ENCODE measurements at regions not wholly inside any gene's neighbourhood (a gene's known extent, or its start where the extent isn't known, plus 50 kb on each side); places are given as distances from the start of the nearest gene placed in this dataset.

- H3K27ac ChIP-seq (ENCODE audit: low read depth, low read length, poor library complexity, severe bottlenecking): no peak overlapping the region
- no peak for DNase-seq (ENCODE audit: low spot score)
- intact Hi-C loops (cut with micrococcal nuclease; ENCODE audit: unreplicated experiment): no loop called here
- POLR2A ChIA-PET (ENCODE audit: low non-redundant PET): no interaction called here
- CTCF ChIA-PET: no interaction called here
- H3K4me1 ChIP-seq (ENCODE audit: insufficient read depth, low read length, poor library complexity, severe bottlenecking): no peaks in the 10 kb centered on the region
- no peaks in the 10 kb centered on the region for H3K36me3 ChIP-seq (ENCODE audit: insufficient read depth, low read length, poor library complexity, severe bottlenecking)
- H3K9me3 ChIP-seq (ENCODE audit: low read depth, low read length, poor library complexity, severe bottlenecking): no peaks in the 10 kb centered on the region
- TF ChIP-seq EZH2 (IDR thresholded peaks at IDR 0.05; ENCODE audit: borderline replicate concordance, low read depth, low read length, poor library complexity, severe bottlenecking) (no peak), CTCF (conservative IDR thresholded peaks at IDR 0.05; ENCODE audit: low read depth, low read length) (no peak)
- H3K4me3 ChIP-seq (ENCODE audit: low read depth, low read length, poor library complexity, severe bottlenecking): no peak overlapping the region
- H3K27me3 ChIP-seq (replicated peaks; ENCODE audit: insufficient read depth, low read depth, low read length, poor library complexity): no peaks in the 10 kb centered on the region
- no TSS peak for BruUV-seq (replicated peaks)
These were observed 67.3 kb downstream of the VCPKMT start for GRCh38 chr14:50049093-50049492.

- BruUV-seq (replicated peaks): no TSS peak
- DNase-seq (ENCODE audit: low spot score): no peak
- Histone ChIP-seq H3K4me3 (ENCODE audit: low read depth, low read length, poor library complexity, severe bottlenecking) (no peak overlapping the region), H3K27ac (ENCODE audit: low read depth, low read length, poor library complexity, severe bottlenecking) (no peak overlapping the region), H3K27me3 (replicated peaks; ENCODE audit: insufficient read depth, low read depth, low read length, poor library complexity) (no peaks in the 10 kb centered on the region), H3K4me1 (ENCODE audit: insufficient read depth, low read length, poor library complexity, severe bottlenecking) (no peaks in the 10 kb centered on the region), H3K9me3 (ENCODE audit: low read depth, low read length, poor library complexity, severe bottlenecking) (no peaks in the 10 kb centered on the region), H3K36me3 (ENCODE audit: insufficient read depth, low read length, poor library complexity, severe bottlenecking) (no peaks in the 10 kb centered on the region)
- TF ChIP-seq EZH2 (IDR thresholded peaks at IDR 0.05; ENCODE audit: borderline replicate concordance, low read depth, low read length, poor library complexity, severe bottlenecking) (no peak), CTCF (conservative IDR thresholded peaks at IDR 0.05; ENCODE audit: low read depth, low read length) (no peak)
- POLR2A ChIA-PET (ENCODE audit: low non-redundant PET): interaction anchor here (0.6 kb wide), 1 partner anchor 158 kb away, joined by 3 read pairs; no protein-coding TSS in a partner anchor
- intact Hi-C loops (cut with micrococcal nuclease; ENCODE audit: unreplicated experiment): no loop called here
- CTCF ChIA-PET: no interaction called here
These were observed 66.4 kb downstream of the VCPKMT start for GRCh38 chr14:50049703-50050570.

- no peak for TF ChIP-seq EZH2 (IDR thresholded peaks at IDR 0.05; ENCODE audit: borderline replicate concordance, low read depth, low read length, poor library complexity, severe bottlenecking)
- no peak for TF ChIP-seq CTCF (conservative IDR thresholded peaks at IDR 0.05; ENCODE audit: low read depth, low read length)
- no peak for DNase-seq (ENCODE audit: low spot score)
- H3K4me3 ChIP-seq (ENCODE audit: low read depth, low read length, poor library complexity, severe bottlenecking): no peak overlapping the region
- H3K36me3 ChIP-seq (ENCODE audit: insufficient read depth, low read length, poor library complexity, severe bottlenecking): no peaks in the 10 kb centered on the region
- no TSS peak for BruUV-seq (replicated peaks)
- no peaks in the 10 kb centered on the region for H3K4me1 ChIP-seq (ENCODE audit: insufficient read depth, low read length, poor library complexity, severe bottlenecking)
- CTCF ChIA-PET: no interaction called here
- no peak overlapping the region for H3K27ac ChIP-seq (ENCODE audit: low read depth, low read length, poor library complexity, severe bottlenecking)
- intact Hi-C loops (cut with micrococcal nuclease; ENCODE audit: unreplicated experiment): no loop called here
- POLR2A ChIA-PET (ENCODE audit: low non-redundant PET): no interaction called here
- no peaks in the 10 kb centered on the region for H3K9me3 ChIP-seq (ENCODE audit: low read depth, low read length, poor library complexity, severe bottlenecking)
- no peaks in the 10 kb centered on the region for H3K27me3 ChIP-seq (replicated peaks; ENCODE audit: insufficient read depth, low read depth, low read length, poor library complexity)
These were observed 65.3 kb downstream of the VCPKMT start for GRCh38 chr14:50051106-50051505.

Measured in A673 (cell line).